MM.1S (cell line): ENCODE measurements at regions not wholly inside any gene's neighbourhood (a gene's known extent, or its start where the extent isn't known, plus 50 kb on each side); places are given as distances from the start of the nearest gene placed in this dataset.

Experiments used
- DNase-seq: peaks from one replicate; pipeline ENCODE4 v3.0.0-alpha.2; 2015
- H2AFZ ChIP-seq: fragments of 300-600 bp; sonication (generic); 2 replicates; pipeline ENCODE4 v1.6.0; 2016; ENCODE audit warnings: antibody characterized with exemption, low read length
- H3F3A ChIP-seq: fragments of 300-600 bp; sonication (generic); 2 replicates; pipeline ENCODE4 v1.6.1; 2016; ENCODE audit warnings: mild to moderate bottlenecking, antibody characterized with exemption, low read length, moderate library complexity, mixed read lengths; ENCODE audit not compliant: insufficient read depth
- H3K27ac ChIP-seq: fragments of 300-600 bp; sonication (generic); 2 replicates; pipeline ENCODE4 v1.5.1; 2016; ENCODE audit warnings: mild to moderate bottlenecking, low read length
- H3K27me3 ChIP-seq: fragments of 300-600 bp; sonication (generic); replicated peaks from 2 replicates; pipeline ENCODE4 v1.6.0; 2016; ENCODE audit warnings: low read length; ENCODE audit not compliant: insufficient read depth
- H3K36me3 ChIP-seq: fragments of 300-600 bp; sonication (generic); replicated peaks from 2 replicates; pipeline ENCODE4 v1.6.1; 2016; ENCODE audit warnings: mild to moderate bottlenecking, low read length, mixed read lengths; ENCODE audit not compliant: insufficient read depth
- H3K4me1 ChIP-seq: fragments of 300-600 bp; sonication (generic); 2 replicates; pipeline ENCODE4 v1.6.1; 2016; ENCODE audit warnings: low read length, mixed read lengths
- H3K4me2 ChIP-seq: fragments of 300-600 bp; sonication (generic); 2 replicates; pipeline ENCODE4 v1.6.0; 2016; ENCODE audit warnings: low read depth, low read length
- H3K4me3 ChIP-seq: fragments of 300-600 bp; sonication (generic); 2 replicates; pipeline ENCODE4 v1.5.1; 2016; ENCODE audit warnings: low read length, mixed read lengths
- H3K79me2 ChIP-seq: fragments of 300-600 bp; sonication (generic); 2 replicates; pipeline ENCODE4 v1.6.1; 2016; ENCODE audit warnings: mixed run types, low read length, mixed read lengths
- H3K9ac ChIP-seq: fragments of 300-600 bp; sonication (generic); 2 replicates; pipeline ENCODE4 v1.6.1; 2016; ENCODE audit warnings: low read length, mixed read lengths
- H3K9me2 ChIP-seq: fragments of 300-600 bp; sonication (generic); replicated peaks from 2 replicates; pipeline ENCODE4 v1.6.1; 2016; ENCODE audit warnings: mild to moderate bottlenecking, low read length, mixed read lengths; ENCODE audit not compliant: insufficient read depth
- H3K9me3 ChIP-seq: fragments of 300-600 bp; sonication (generic); replicated peaks from 2 replicates; pipeline ENCODE4 v1.6.1; 2016; ENCODE audit warnings: mild to moderate bottlenecking, low read length, mixed read lengths; ENCODE audit not compliant: insufficient read depth
- H4K20me1 ChIP-seq: fragments of 300-600 bp; sonication (generic); 2 replicates; pipeline ENCODE4 v1.6.1; 2016; ENCODE audit warnings: mild to moderate bottlenecking, low read length, moderate library complexity, mixed read lengths; ENCODE audit not compliant: insufficient read depth
- CTCF ChIP-seq: fragments of 300-600 bp; sonication (generic); IDR thresholded peaks from 2 replicates; pipeline ENCODE4 v1.5.1; 2016; ENCODE audit warnings: antibody characterized with exemption, low read length, mixed read lengths
- EZH2 ChIP-seq: fragments of 300-600 bp; sonication (generic); optimal IDR thresholded peaks from 2 replicates; pipeline ENCODE3; 2017; ENCODE audit warnings: low read depth, mild to moderate bottlenecking, antibody characterized with exemption, low read length, mixed read lengths
- EZH2phosphoT487 ChIP-seq: fragments of 300-600 bp; sonication (generic); IDR thresholded peaks from 2 replicates; pipeline ENCODE4 v1.6.1; 2018; ENCODE audit warnings: antibody characterized with exemption, low read length

- H2AFZ ChIP-seq = no peak overlapping the region
- H3F3A ChIP-seq = no peaks in the 10 kb centered on the region
- TF ChIP-seq EZH2 = no peak
- no peak for TF ChIP-seq CTCF
- no peaks in the 10 kb centered on the region for H3K36me3 ChIP-seq
- no peak overlapping the region for H3K4me3 ChIP-seq
- H3K27me3 ChIP-seq = no peaks in the 10 kb centered on the region
- H3K9me3 ChIP-seq = no peaks in the 10 kb centered on the region
- H3K4me2 ChIP-seq = no peak overlapping the region
- no peak for DNase-seq
- H3K27ac ChIP-seq = no peak overlapping the region
- no peaks in the 10 kb centered on the region for H4K20me1 ChIP-seq
- no peaks in the 10 kb centered on the region for H3K79me2 ChIP-seq
- no peaks in the 10 kb centered on the region for H3K4me1 ChIP-seq
- H3K9ac ChIP-seq = no peak overlapping the region
- no peaks in the 10 kb centered on the region for H3K9me2 ChIP-seq
These were observed 239.0 kb downstream of the OSR1 start for GRCh38 chr2:19119326-19120001.

GRCh38 chr2:19116918-19117317 lies 241.5 kb downstream of the OSR1 start:
- Histone ChIP-seq H3K9ac (no peak overlapping the region), H3K36me3 (no peaks in the 10 kb centered on the region), H3K9me3 (no peaks in the 10 kb centered on the region), H3K9me2 (no peaks in the 10 kb centered on the region), H3K27ac (no peak overlapping the region), H3K4me3 (no peak overlapping the region), H3K4me2 (no peak overlapping the region), H3K79me2 (no peaks in the 10 kb centered on the region), H4K20me1 (no peaks in the 10 kb centered on the region), H3F3A (no peaks in the 10 kb centered on the region), H2AFZ (no peak overlapping the region), H3K27me3 (no peaks in the 10 kb centered on the region), H3K4me1 (no peaks in the 10 kb centered on the region)
- TF ChIP-seq EZH2phosphoT487 (no peak), CTCF (no peak), EZH2 (no peak)
- no peak for DNase-seq

GRCh38 chr2:19114754-19115231 lies 243.6 kb downstream of the OSR1 start:
- TF ChIP-seq EZH2 (no peak), EZH2phosphoT487 (no peak)
- no peaks in the 10 kb centered on the region for H4K20me1 ChIP-seq
- no peak overlapping the region for H2AFZ ChIP-seq
- no peaks in the 10 kb centered on the region for H3K9me3 ChIP-seq
- no peaks in the 10 kb centered on the region for H3K36me3 ChIP-seq
- no peaks in the 10 kb centered on the region for H3K9me2 ChIP-seq
- H3K27ac ChIP-seq = no peak overlapping the region
- no peaks in the 10 kb centered on the region for H3K79me2 ChIP-seq
- DNase-seq = no peak
- no peaks in the 10 kb centered on the region for H3K4me1 ChIP-seq
- H3K4me2 ChIP-seq = no peak overlapping the region
- no peak overlapping the region for H3K4me3 ChIP-seq
- no peaks in the 10 kb centered on the region for H3K27me3 ChIP-seq
- H3F3A ChIP-seq = no peaks in the 10 kb centered on the region
- H3K9ac ChIP-seq = no peak overlapping the region

- Histone ChIP-seq H3K9me2 (no peaks in the 10 kb centered on the region), H3K9me3 (no peaks in the 10 kb centered on the region), H3K4me1 (no peaks in the 10 kb centered on the region), H3K4me2 (no peak overlapping the region), H3F3A (no peaks in the 10 kb centered on the region), H2AFZ (no peak overlapping the region), H3K4me3 (no peak overlapping the region), H3K27me3 (no peaks in the 10 kb centered on the region), H4K20me1 (no peaks in the 10 kb centered on the region), H3K79me2 (no peaks in the 10 kb centered on the region), H3K9ac (no peak overlapping the region), H3K36me3 (no peaks in the 10 kb centered on the region), H3K27ac (no peak overlapping the region)
- TF ChIP-seq EZH2phosphoT487 = no peak
- TF ChIP-seq CTCF = no peak
- no peak for TF ChIP-seq EZH2
- no peak for DNase-seq
These were observed 244.3 kb downstream of the OSR1 start for GRCh38 chr2:19114126-19114525.
